ENCODE measurements at regions not wholly inside any gene's neighbourhood (a gene's known extent, or its start where the extent isn't known, plus 50 kb on each side); places are given as distances from the start of the nearest gene placed in this dataset.

DNA sequence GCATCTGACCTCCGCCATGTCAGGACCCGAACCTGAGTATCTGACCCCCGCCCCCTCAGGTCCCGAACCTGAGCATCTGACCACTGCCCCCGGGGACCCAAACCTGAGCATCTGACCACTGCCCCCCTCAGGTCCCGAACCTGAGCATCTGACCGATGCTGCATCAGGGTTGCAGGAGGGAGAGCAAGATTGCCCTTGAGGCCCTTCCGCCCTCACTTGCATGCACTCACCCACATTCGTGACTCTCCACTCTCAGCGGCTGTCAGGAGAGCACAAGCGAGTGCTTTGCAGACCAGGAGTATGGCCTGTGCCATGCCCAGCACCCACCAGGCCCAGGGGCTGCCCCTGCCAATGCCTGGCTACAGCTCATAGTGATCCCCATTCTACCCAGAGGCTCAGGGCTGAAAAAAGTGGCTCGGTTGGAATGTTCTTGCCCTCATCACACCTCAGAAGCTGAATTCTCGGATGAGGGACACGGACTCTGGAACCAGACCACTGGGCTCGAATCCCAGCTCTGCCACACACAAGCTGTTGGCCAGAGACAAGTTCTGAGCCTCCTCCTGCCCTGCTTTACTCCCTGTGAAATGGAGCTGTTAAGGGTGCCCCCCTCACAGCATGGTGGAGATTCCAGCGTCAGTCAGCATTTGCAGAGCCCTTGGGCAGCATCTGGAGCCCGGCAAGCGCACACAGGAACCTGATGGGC is 82.1 kb downstream of the DLL1 start:
- intact Hi-C loops (cut with DNase I) = no loop called here
- Histone ChIP-seq H3K4me3 (ENCODE audit: low read length in 2 of 2) (no peak overlapping the region), H3K36me3 (ENCODE audit: control insufficient read depth in 1 of 2, insufficient read depth in 2 of 2, low read length in 1 of 2) (no peaks in the 10 kb centered on the region), H3K4me1 (ENCODE audit: control insufficient read depth in 1 of 2, insufficient read depth in 2 of 2, low read length in 2 of 2) (no peaks in the 10 kb centered on the region), H3K27me3 (ENCODE audit: control insufficient read depth in 1 of 2, insufficient read depth in 2 of 2, low read length in 1 of 2) (no peaks in the 10 kb centered on the region), H3K27ac (ENCODE audit: low read depth in 1 of 2, low read length in 2 of 2) (no peak overlapping the region), H3K9me3 (ENCODE audit: control insufficient read depth, low read length) (no peaks in the 10 kb centered on the region)
- no peak for ATAC-seq (ENCODE audit: low FRiP score)
- 89 to 90% methylated on average over 18 of the region's 18 CpGs for WGBS, 2 donors
- DNase-seq = peak in 1 of 2 donors; percentile 44

- H3K4me3 ChIP-seq (ENCODE audit: low read length in 2 of 2) = no peak overlapping the region
- DNase-seq (peak in 1 of 2 donors; percentile 62), ATAC-seq (ENCODE audit: low FRiP score) (no peak)
- no peaks in the 10 kb centered on the region for H3K36me3 ChIP-seq (ENCODE audit: control insufficient read depth in 1 of 2, insufficient read depth in 2 of 2, low read length in 1 of 2)
- no peaks in the 10 kb centered on the region for H3K4me1 ChIP-seq (ENCODE audit: control insufficient read depth in 1 of 2, insufficient read depth in 2 of 2, low read length in 2 of 2)
- intact Hi-C loops (cut with DNase I) = no loop called here
- H3K27ac ChIP-seq (ENCODE audit: low read depth in 1 of 2, low read length in 2 of 2) = no peak overlapping the region
- no peaks in the 10 kb centered on the region for H3K27me3 ChIP-seq (ENCODE audit: control insufficient read depth in 1 of 2, insufficient read depth in 2 of 2, low read length in 1 of 2)
- no peaks in the 10 kb centered on the region for H3K9me3 ChIP-seq (ENCODE audit: control insufficient read depth, low read length)
- WGBS, 2 donors = 91 to 93% methylated on average over 14 to 15 of the region's 15 CpGs
These were observed 82.7 kb downstream of the DLL1 start for GRCh38 chr6:170208182-170208601.

DNA sequence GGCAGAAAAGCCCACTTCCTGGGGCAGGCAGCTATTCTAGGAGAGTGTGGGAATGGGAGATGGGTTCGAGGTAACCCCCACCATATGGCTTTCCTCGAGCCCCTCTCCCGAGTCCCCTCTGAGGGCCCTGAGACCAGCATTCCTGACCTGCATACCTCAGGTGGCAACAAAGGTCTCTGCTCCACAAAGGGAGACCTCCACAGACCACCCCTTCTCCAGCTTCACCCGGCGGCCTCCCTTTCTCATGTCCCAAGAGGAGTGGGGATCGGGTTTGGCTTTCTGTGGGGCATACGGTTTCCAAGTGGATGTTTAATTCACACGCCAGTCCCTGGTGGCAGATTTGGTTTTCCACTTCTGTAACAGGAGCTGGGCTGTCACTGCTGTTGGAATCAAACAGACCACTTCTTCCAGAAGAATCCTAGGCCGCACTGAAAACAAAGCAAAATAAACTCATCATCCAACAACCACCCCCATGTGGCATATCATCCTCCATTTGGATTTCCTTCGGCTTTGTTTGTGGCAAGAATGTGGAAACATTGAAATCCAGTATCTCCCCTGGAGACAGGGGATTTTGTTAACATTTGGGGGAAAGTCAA is 83.2 kb downstream of the DLL1 start:
- no peaks in the 10 kb centered on the region for H3K36me3 ChIP-seq (ENCODE audit: control insufficient read depth in 1 of 2, insufficient read depth in 2 of 2, low read length in 1 of 2)
- 78 to 86% methylated on average over 10 of the region's 10 CpGs for WGBS, 2 donors
- H3K4me3 ChIP-seq (ENCODE audit: low read length in 2 of 2) = no peak overlapping the region
- no peak for ATAC-seq (ENCODE audit: low FRiP score)
- no peaks in the 10 kb centered on the region for H3K4me1 ChIP-seq (ENCODE audit: control insufficient read depth in 1 of 2, insufficient read depth in 2 of 2, low read length in 2 of 2)
- intact Hi-C loops (cut with DNase I) = no loop called here
- H3K9me3 ChIP-seq (ENCODE audit: control insufficient read depth, low read length) = no peaks in the 10 kb centered on the region
- H3K27me3 ChIP-seq (ENCODE audit: control insufficient read depth in 1 of 2, insufficient read depth in 2 of 2, low read length in 1 of 2) = no peaks in the 10 kb centered on the region
- H3K27ac ChIP-seq (ENCODE audit: low read depth in 1 of 2, low read length in 2 of 2) = no peak overlapping the region
- no peak for DNase-seq

GRCh38 chr6:170206851-170207431 is 83.9 kb downstream of the DLL1 start:
- H3K36me3 ChIP-seq (ENCODE audit: control insufficient read depth in 1 of 2, insufficient read depth in 2 of 2, low read length in 1 of 2) = no peaks in the 10 kb centered on the region
- 90 to 91% methylated on average over 10 of the region's 10 CpGs for WGBS, 2 donors
- H3K9me3 ChIP-seq (ENCODE audit: control insufficient read depth, low read length) = no peaks in the 10 kb centered on the region
- intact Hi-C loops (cut with DNase I) = no loop called here
- DNase-seq = no peak
- H3K4me1 ChIP-seq (ENCODE audit: control insufficient read depth in 1 of 2, insufficient read depth in 2 of 2, low read length in 2 of 2) = no peaks in the 10 kb centered on the region
- no peak overlapping the region for H3K27ac ChIP-seq (ENCODE audit: low read depth in 1 of 2, low read length in 2 of 2)
- no peak for ATAC-seq (ENCODE audit: low FRiP score)
- no peak overlapping the region for H3K4me3 ChIP-seq (ENCODE audit: low read length in 2 of 2)
- H3K27me3 ChIP-seq (ENCODE audit: control insufficient read depth in 1 of 2, insufficient read depth in 2 of 2, low read length in 1 of 2) = no peaks in the 10 kb centered on the region

DNA sequence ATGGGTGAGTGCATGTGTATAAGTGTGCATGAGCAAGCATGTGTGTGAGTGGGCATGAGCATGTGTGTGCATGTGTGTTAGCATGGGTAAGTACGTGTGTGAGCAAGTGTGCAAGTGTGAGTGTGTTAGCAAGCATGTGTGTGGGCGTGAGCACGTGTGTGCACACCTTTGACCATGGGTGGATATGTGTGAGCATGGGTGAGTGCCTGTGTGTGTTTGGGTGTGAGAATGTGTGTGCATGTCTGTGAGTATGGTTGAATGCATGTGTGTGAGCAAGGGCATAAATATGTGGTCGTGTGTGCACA is 84.6 kb downstream of the DLL1 start:
- WGBS, 2 donors = 90 to 95% methylated on average over 4 of the region's 4 CpGs
- no peak for DNase-seq

GRCh38 chr6:170205534-170206316 is 85.2 kb downstream of the DLL1 start:
- DNase-seq (no peak), ATAC-seq (ENCODE audit: low FRiP score) (no peak)
- H3K27ac ChIP-seq (ENCODE audit: low read depth in 1 of 2, low read length in 2 of 2) = no peak overlapping the region
- 74 to 77% methylated on average over 14 of the region's 14 CpGs for WGBS, 2 donors
- H3K4me1 ChIP-seq (ENCODE audit: control insufficient read depth in 1 of 2, insufficient read depth in 2 of 2, low read length in 2 of 2) = no peaks in the 10 kb centered on the region
- no peaks in the 10 kb centered on the region for H3K9me3 ChIP-seq (ENCODE audit: control insufficient read depth, low read length)
- intact Hi-C loops (cut with DNase I) = no loop called here
- H3K27me3 ChIP-seq (ENCODE audit: control insufficient read depth in 1 of 2, insufficient read depth in 2 of 2, low read length in 1 of 2) = no peaks in the 10 kb centered on the region
- H3K4me3 ChIP-seq (ENCODE audit: low read length in 2 of 2) = no peak overlapping the region
- H3K36me3 ChIP-seq (ENCODE audit: control insufficient read depth in 1 of 2, insufficient read depth in 2 of 2, low read length in 1 of 2) = no peaks in the 10 kb centered on the region

More for the DNA sequence above, 84.6 kb downstream of the DLL1 start:
- Histone ChIP-seq H3K36me3 (ENCODE audit: control insufficient read depth in 1 of 2, insufficient read depth in 2 of 2, low read length in 1 of 2) (no peaks in the 10 kb centered on the region), H3K27ac (ENCODE audit: low read depth in 1 of 2, low read length in 2 of 2) (no peak overlapping the region), H3K27me3 (ENCODE audit: control insufficient read depth in 1 of 2, insufficient read depth in 2 of 2, low read length in 1 of 2) (no peaks in the 10 kb centered on the region), H3K9me3 (ENCODE audit: control insufficient read depth, low read length) (no peaks in the 10 kb centered on the region), H3K4me1 (ENCODE audit: control insufficient read depth in 1 of 2, insufficient read depth in 2 of 2, low read length in 2 of 2) (no peaks in the 10 kb centered on the region), H3K4me3 (ENCODE audit: low read length in 2 of 2) (no peak overlapping the region)
- no peak for ATAC-seq (ENCODE audit: low FRiP score)
- intact Hi-C loops (cut with DNase I) = no loop called here

DNA sequence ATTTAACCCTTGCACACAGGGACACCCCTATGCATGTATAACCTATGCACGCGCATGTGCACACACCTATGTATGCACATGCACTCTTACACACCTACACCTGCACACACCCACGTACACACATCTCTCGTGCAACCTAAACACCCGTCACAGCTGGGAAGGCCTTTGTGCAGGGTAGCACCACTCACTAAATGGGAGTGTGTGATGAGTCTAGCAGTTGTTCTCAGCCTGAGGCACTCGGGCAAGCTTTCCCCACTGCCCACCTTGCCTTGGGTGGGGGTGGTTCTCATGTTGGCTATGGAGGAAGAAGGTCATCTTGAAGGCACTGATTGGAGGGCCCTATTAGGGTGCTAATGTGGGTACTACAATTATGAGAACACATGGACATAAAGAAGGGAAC is 85.8 kb downstream of the DLL1 start:
- Histone ChIP-seq H3K27ac (ENCODE audit: low read depth in 1 of 2, low read length in 2 of 2) (no peak overlapping the region), H3K9me3 (ENCODE audit: control insufficient read depth, low read length) (no peaks in the 10 kb centered on the region), H3K4me3 (ENCODE audit: low read length in 2 of 2) (no peak overlapping the region), H3K4me1 (ENCODE audit: control insufficient read depth in 1 of 2, insufficient read depth in 2 of 2, low read length in 2 of 2) (no peaks in the 10 kb centered on the region), H3K27me3 (ENCODE audit: control insufficient read depth in 1 of 2, insufficient read depth in 2 of 2, low read length in 1 of 2) (no peaks in the 10 kb centered on the region), H3K36me3 (ENCODE audit: control insufficient read depth in 1 of 2, insufficient read depth in 2 of 2, low read length in 1 of 2) (no peaks in the 10 kb centered on the region)
- 76% methylated on average over 6 of the region's 6 CpGs for WGBS, 2 donors
- intact Hi-C loops (cut with DNase I) = no loop called here
- no peak for ATAC-seq (ENCODE audit: low FRiP score)
- DNase-seq = no peak

DNA sequence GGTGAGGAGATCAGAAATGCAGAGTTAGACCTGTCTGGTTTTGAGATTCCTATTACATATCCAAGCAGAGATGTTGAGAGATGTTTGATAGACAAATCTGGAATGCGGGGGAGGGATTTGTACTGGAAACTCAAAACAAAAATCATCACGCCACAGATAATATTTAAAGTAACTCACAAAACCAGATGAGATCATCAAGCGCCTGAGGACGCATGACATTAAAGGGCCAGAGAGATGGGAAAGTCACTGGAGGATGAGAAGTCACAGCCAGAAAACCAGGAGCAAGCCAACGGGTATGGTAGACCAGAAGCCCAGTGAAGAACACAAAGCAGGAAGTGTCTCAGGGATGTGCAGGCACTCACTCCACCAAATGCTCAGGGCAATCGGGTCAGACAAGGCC is 87.7 kb downstream of the DLL1 start:
- DNase-seq = no peak
- no peak overlapping the region for H3K27ac ChIP-seq (ENCODE audit: low read depth in 1 of 2, low read length in 2 of 2)
- no peaks in the 10 kb centered on the region for H3K9me3 ChIP-seq (ENCODE audit: control insufficient read depth, low read length)
- ATAC-seq (ENCODE audit: low FRiP score) = no peak
- intact Hi-C loops (cut with DNase I) = no loop called here
- WGBS, 2 donors = 83 to 86% methylated on average over 6 of the region's 6 CpGs
- no peaks in the 10 kb centered on the region for H3K36me3 ChIP-seq (ENCODE audit: control insufficient read depth in 1 of 2, insufficient read depth in 2 of 2, low read length in 1 of 2)
- no peaks in the 10 kb centered on the region for H3K4me1 ChIP-seq (ENCODE audit: control insufficient read depth in 1 of 2, insufficient read depth in 2 of 2, low read length in 2 of 2)
- no peak overlapping the region for H3K4me3 ChIP-seq (ENCODE audit: low read length in 2 of 2)
- no peaks in the 10 kb centered on the region for H3K27me3 ChIP-seq (ENCODE audit: control insufficient read depth in 1 of 2, insufficient read depth in 2 of 2, low read length in 1 of 2)
